ENCODE measurements at regions not wholly inside any gene's neighbourhood (a gene's known extent, or its start where the extent isn't known, plus 50 kb on each side); places are given as distances from the start of the nearest gene placed in this dataset.

- Histone ChIP-seq H3K36me3 (ENCODE audit: insufficient read depth, low read length) (no peaks in the 10 kb centered on the region), H3K79me2 (ENCODE audit: insufficient read depth, low read length) (no peaks in the 10 kb centered on the region), H3K9me3 (ENCODE audit: insufficient read depth, low read length, severe bottlenecking) (no peaks in the 10 kb centered on the region), H2AFZ (ENCODE audit: low read depth, low read length) (no peak overlapping the region), H3K4me1 (ENCODE audit: insufficient read depth, low read length) (no peaks in the 10 kb centered on the region), H4K20me1 (ENCODE audit: insufficient read depth, low read length) (no peaks in the 10 kb centered on the region), H3K27me3 (ENCODE audit: insufficient read depth, low read length, poor library complexity) (no peaks in the 10 kb centered on the region), H3K27ac (ENCODE audit: low read length) (no peak overlapping the region), H3K4me3 (ENCODE audit: low read depth in 1 of 2, low read length in 2 of 2) (no peak overlapping the region), H3K9ac (ENCODE audit: low read depth, low read length) (no peak overlapping the region), H3K4me2 (ENCODE audit: insufficient read depth, low read length) (no peak overlapping the region)
- ATAC-seq (ENCODE audit: insufficient read depth, low read depth) (no peak), DNase-seq (no peak)
- TF ChIP-seq EZH2 (IDR thresholded peaks at IDR 0.05; ENCODE audit: borderline replicate concordance, low read depth, low read length, severe bottlenecking) (no peak), CTCF (IDR thresholded peaks at IDR 0.05; ENCODE audit: borderline replicate concordance, extremely low read depth, low read length, poor library complexity, severe bottlenecking) (no peak)
Measured at GRCh38 chr10:2252096-2252495, 514.8 kb upstream of the ADARB2 start.

GRCh38 chr10:2251631-2252030 is 514.3 kb upstream of the ADARB2 start:
- H3K27me3 ChIP-seq (ENCODE audit: insufficient read depth, low read length, poor library complexity) = no peaks in the 10 kb centered on the region
- no peak for ATAC-seq (ENCODE audit: insufficient read depth, low read depth)

GRCh38 chr10:2246747-2247146 is 509.4 kb upstream of the ADARB2 start:
- Histone ChIP-seq H4K20me1 (ENCODE audit: insufficient read depth, low read length) (no peaks in the 10 kb centered on the region), H3K4me3 (ENCODE audit: low read depth in 1 of 2, low read length in 2 of 2) (no peak overlapping the region), H3K79me2 (ENCODE audit: insufficient read depth, low read length) (no peaks in the 10 kb centered on the region), H3K9me3 (ENCODE audit: insufficient read depth, low read length, severe bottlenecking) (no peaks in the 10 kb centered on the region), H3K27me3 (ENCODE audit: insufficient read depth, low read length, poor library complexity) (no peaks in the 10 kb centered on the region), H2AFZ (ENCODE audit: low read depth, low read length) (no peak overlapping the region), H3K9ac (ENCODE audit: low read depth, low read length) (no peak overlapping the region), H3K27ac (ENCODE audit: low read length) (no peak overlapping the region), H3K4me1 (ENCODE audit: insufficient read depth, low read length) (no peaks in the 10 kb centered on the region), H3K4me2 (ENCODE audit: insufficient read depth, low read length) (no peak overlapping the region), H3K36me3 (ENCODE audit: insufficient read depth, low read length) (no peaks in the 10 kb centered on the region)
- TF ChIP-seq CTCF (IDR thresholded peaks at IDR 0.05; ENCODE audit: borderline replicate concordance, extremely low read depth, low read length, poor library complexity, severe bottlenecking) (no peak), EZH2 (IDR thresholded peaks at IDR 0.05; ENCODE audit: borderline replicate concordance, low read depth, low read length, severe bottlenecking) (no peak)
- DNase-seq = no peak
- no peak for ATAC-seq (ENCODE audit: insufficient read depth, low read depth)

More at GRCh38 chr10:2251631-2252030, 514.3 kb upstream of the ADARB2 start:
- Histone ChIP-seq H3K4me3 (ENCODE audit: low read depth in 1 of 2, low read length in 2 of 2) (no peak overlapping the region), H3K4me2 (ENCODE audit: insufficient read depth, low read length) (no peak overlapping the region), H3K9me3 (ENCODE audit: insufficient read depth, low read length, severe bottlenecking) (no peaks in the 10 kb centered on the region), H2AFZ (ENCODE audit: low read depth, low read length) (no peak overlapping the region), H3K36me3 (ENCODE audit: insufficient read depth, low read length) (no peaks in the 10 kb centered on the region), H3K9ac (ENCODE audit: low read depth, low read length) (no peak overlapping the region), H4K20me1 (ENCODE audit: insufficient read depth, low read length) (no peaks in the 10 kb centered on the region), H3K4me1 (ENCODE audit: insufficient read depth, low read length) (no peaks in the 10 kb centered on the region), H3K79me2 (ENCODE audit: insufficient read depth, low read length) (no peaks in the 10 kb centered on the region), H3K27ac (ENCODE audit: low read length) (no peak overlapping the region)
- TF ChIP-seq EZH2 (IDR thresholded peaks at IDR 0.05; ENCODE audit: borderline replicate concordance, low read depth, low read length, severe bottlenecking) (no peak), CTCF (IDR thresholded peaks at IDR 0.05; ENCODE audit: borderline replicate concordance, extremely low read depth, low read length, poor library complexity, severe bottlenecking) (no peak)
- no peak for DNase-seq

- Histone ChIP-seq H2AFZ (ENCODE audit: low read depth, low read length) (no peak overlapping the region), H3K9me3 (ENCODE audit: insufficient read depth, low read length, severe bottlenecking) (no peaks in the 10 kb centered on the region), H3K36me3 (ENCODE audit: insufficient read depth, low read length) (no peaks in the 10 kb centered on the region), H3K4me2 (ENCODE audit: insufficient read depth, low read length) (no peak overlapping the region), H3K79me2 (ENCODE audit: insufficient read depth, low read length) (no peaks in the 10 kb centered on the region), H3K27me3 (ENCODE audit: insufficient read depth, low read length, poor library complexity) (no peaks in the 10 kb centered on the region), H4K20me1 (ENCODE audit: insufficient read depth, low read length) (no peaks in the 10 kb centered on the region), H3K4me1 (ENCODE audit: insufficient read depth, low read length) (no peaks in the 10 kb centered on the region), H3K27ac (ENCODE audit: low read length) (no peak overlapping the region), H3K9ac (ENCODE audit: low read depth, low read length) (no peak overlapping the region), H3K4me3 (ENCODE audit: low read depth in 1 of 2, low read length in 2 of 2) (no peak overlapping the region)
- no peak for TF ChIP-seq EZH2 (IDR thresholded peaks at IDR 0.05; ENCODE audit: borderline replicate concordance, low read depth, low read length, severe bottlenecking)
- TF ChIP-seq CTCF (IDR thresholded peaks at IDR 0.05; ENCODE audit: borderline replicate concordance, extremely low read depth, low read length, poor library complexity, severe bottlenecking) = no peak
- no peak for ATAC-seq (ENCODE audit: insufficient read depth, low read depth)
- no peak for DNase-seq
Measured at GRCh38 chr10:2245580-2245979, 508.3 kb upstream of the ADARB2 start.

Measured in DND-41 (cell line).